ENCODE measurements at regions not wholly inside any gene's neighbourhood (a gene's known extent, or its start where the extent isn't known, plus 50 kb on each side); places are given as distances from the start of the nearest gene placed in this dataset.

DNA sequence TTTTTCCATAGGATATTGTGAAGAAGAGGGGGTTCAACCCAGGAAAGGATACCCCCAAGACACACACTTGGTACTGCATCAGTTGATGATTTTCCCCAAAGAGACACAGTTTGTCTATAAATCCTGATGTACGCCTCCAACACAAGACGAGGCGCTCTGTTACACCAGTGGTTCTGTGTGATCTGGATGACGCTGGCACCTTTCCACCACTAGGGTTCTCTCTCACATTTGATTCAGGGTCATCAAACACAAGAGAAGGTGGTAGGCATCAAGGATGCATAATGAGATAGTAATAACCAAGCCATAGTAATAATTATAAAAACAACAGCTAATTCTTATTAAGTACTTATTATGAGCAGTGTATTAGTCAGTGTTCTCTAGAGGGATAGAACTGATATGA is 508.8 kb upstream of the ZP4 start:
- DNase-seq: no peak

More for the DNA sequence above, 508.8 kb upstream of the ZP4 start:
- no peak overlapping the region for H2BK120ac ChIP-seq (ENCODE audit: low read depth, low read length, poor library complexity, severe bottlenecking)
- no peak overlapping the region for H3K27ac ChIP-seq (ENCODE audit: insufficient read length, low read depth, low read length)
- H3K27me3 ChIP-seq (ENCODE audit: insufficient read depth, low read length): no peaks in the 10 kb centered on the region
- no CpG with 5 or more reads among the region's 4 CpGs for WGBS (ENCODE audit: extremely low coverage, insufficient read length, low lambda C conversion rate)
- no peaks in the 10 kb centered on the region for H3K9me3 ChIP-seq (ENCODE audit: control insufficient read depth, low read depth, low read length)
- no peaks in the 10 kb centered on the region for H3K23me2 ChIP-seq (ENCODE audit: insufficient read length, low read depth, low read length, poor library complexity, severe bottlenecking)
- H3T11ph ChIP-seq (ENCODE audit: low read length): no peak overlapping the region
- H3K4ac ChIP-seq (ENCODE audit: low read depth, low read length): no peak overlapping the region
- no peak overlapping the region for H3K4me2 ChIP-seq (ENCODE audit: insufficient read depth, insufficient read length, low read length)
- H4K91ac ChIP-seq (ENCODE audit: insufficient read length, low read depth, low read length): no peak overlapping the region
- H3K79me1 ChIP-seq (ENCODE audit: insufficient read depth, low read depth, low read length, poor library complexity, severe bottlenecking): no peaks in the 10 kb centered on the region
- no peak overlapping the region for H3K14ac ChIP-seq (ENCODE audit: insufficient read depth, low read length)
- no peak overlapping the region for H3K56ac ChIP-seq (ENCODE audit: insufficient read length, low read depth, low read length)
- Mint-ChIP-seq H3K4me3 (no peak overlapping the region), H3K36me3 (ENCODE audit: insufficient read depth in 1 of 3, low read depth in 3 of 3) (peaks cover 0 to 6% (median 0%) of the 10 kb centered on the region in 3 experiments; a peak in 1 of 7 replicates), H3K9me3 (0 out of 5 replicates have a peak, but pooled peaks cover 0 to 4% of the 10 kb centered on the region in 2 experiments), H3K27me3 (ENCODE audit: low read depth) (no peaks in the 10 kb centered on the region), H3K4me1 (peaks cover 3 to 4% of the 10 kb centered on the region in 2 experiments; a peak in 3 of 4 replicates), H3K27ac (no peak overlapping the region)
- H3K9ac ChIP-seq (ENCODE audit: extremely low read depth, insufficient read length, low read length): no peak overlapping the region
- no peak overlapping the region for H2BK20ac ChIP-seq (ENCODE audit: low read depth, low read length, poor library complexity, severe bottlenecking)
- H4K20me1 ChIP-seq (ENCODE audit: control insufficient read depth, insufficient read depth, insufficient read length): no peaks in the 10 kb centered on the region
- no peak overlapping the region for H2AK5ac ChIP-seq (ENCODE audit: insufficient read length, low read length)
- H4K5ac ChIP-seq (ENCODE audit: insufficient read length, low read depth, low read length): no peak overlapping the region
- no peak overlapping the region for H2AFZ ChIP-seq (ENCODE audit: low read length)
- H2BK12ac ChIP-seq (ENCODE audit: insufficient read length, low read depth, low read length): no peak overlapping the region
- no peak overlapping the region for H3K18ac ChIP-seq (ENCODE audit: insufficient read length, low read depth, low read length)
- H4K8ac ChIP-seq (replicated peaks; ENCODE audit: insufficient read length, low read depth, low read length): no peak overlapping the region
- H2BK15ac ChIP-seq (ENCODE audit: low read depth, low read length): no peak overlapping the region
- H2BK5ac ChIP-seq (ENCODE audit: insufficient read length, low read length): no peak overlapping the region
- H3K79me2 ChIP-seq (ENCODE audit: insufficient read depth, low read length): no peaks in the 10 kb centered on the region
- no peak overlapping the region for H3K23ac ChIP-seq (ENCODE audit: insufficient read length, low read depth, low read length)
- H3K4me1 ChIP-seq (ENCODE audit: insufficient read depth, low read length): no peaks in the 10 kb centered on the region
- TF ChIP-seq, protein P1, sequence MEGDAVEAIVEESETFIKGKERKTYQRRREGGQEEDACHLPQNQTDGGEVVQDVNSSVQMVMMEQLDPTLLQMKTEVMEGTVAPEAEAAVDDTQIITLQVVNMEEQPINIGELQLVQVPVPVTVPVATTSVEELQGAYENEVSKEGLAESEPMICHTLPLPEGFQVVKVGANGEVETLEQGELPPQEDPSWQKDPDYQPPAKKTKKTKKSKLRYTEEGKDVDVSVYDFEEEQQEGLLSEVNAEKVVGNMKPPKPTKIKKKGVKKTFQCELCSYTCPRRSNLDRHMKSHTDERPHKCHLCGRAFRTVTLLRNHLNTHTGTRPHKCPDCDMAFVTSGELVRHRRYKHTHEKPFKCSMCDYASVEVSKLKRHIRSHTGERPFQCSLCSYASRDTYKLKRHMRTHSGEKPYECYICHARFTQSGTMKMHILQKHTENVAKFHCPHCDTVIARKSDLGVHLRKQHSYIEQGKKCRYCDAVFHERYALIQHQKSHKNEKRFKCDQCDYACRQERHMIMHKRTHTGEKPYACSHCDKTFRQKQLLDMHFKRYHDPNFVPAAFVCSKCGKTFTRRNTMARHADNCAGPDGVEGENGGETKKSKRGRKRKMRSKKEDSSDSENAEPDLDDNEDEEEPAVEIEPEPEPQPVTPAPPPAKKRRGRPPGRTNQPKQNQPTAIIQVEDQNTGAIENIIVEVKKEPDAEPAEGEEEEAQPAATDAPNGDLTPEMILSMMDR (conservative IDR thresholded peaks at IDR 0.05): peak; percentile 64
